CD4-positive, alpha-beta T cell treated with Interleukin-4 for 1 hour (primary cell): ENCODE measurements at regions not wholly inside any gene's neighbourhood (a gene's known extent, or its start where the extent isn't known, plus 50 kb on each side); places are given as distances from the start of the nearest gene placed in this dataset.
"Not testable (repeated sequence)": the region's sequence is repeated elsewhere in the genome, so short reads cannot be mapped to it uniquely, and the experiment has no call there.

Experiments
- DNase-seq, 2 donors: peaks; one replicate each; pipeline ENCODE4 v3.0.0-alpha.2; 2020 to 2022

DNA sequence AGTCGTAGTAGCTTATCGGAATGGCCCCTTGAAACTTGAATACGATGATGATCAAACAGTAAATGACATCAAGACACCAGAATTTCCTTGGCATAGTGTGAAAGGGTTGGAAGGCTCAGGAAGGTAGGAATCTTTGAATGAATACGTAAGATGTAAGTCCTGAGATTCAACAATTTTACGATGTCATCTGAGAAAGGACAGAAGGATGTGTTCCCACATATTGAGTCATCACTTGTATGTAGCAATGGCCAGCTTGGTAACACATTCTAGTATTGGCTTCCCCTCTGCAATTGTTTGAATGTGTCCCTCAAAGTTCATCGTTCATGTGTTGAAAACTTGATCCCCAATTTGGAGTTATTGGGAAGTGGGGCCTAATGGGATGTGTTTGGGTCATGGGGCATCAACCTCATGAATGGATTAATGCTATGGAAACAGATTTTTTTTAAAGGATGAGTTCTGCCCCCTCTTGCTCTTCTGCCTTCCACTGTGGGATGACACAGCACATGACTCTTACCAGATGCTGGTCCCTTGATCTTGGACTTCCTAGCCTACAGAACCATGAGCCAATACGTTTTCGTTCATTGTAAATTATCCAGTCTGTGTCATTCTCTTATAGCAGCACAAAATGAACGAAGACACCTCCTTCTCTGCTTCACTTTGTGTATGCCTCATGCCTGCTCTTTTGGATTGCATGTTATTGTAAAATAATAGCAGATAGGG, 284.6 kb downstream of the BCAT1 start:
- DNase-seq = no peak

GRCh38 chr12:24661657-24662096, 287.2 kb downstream of the BCAT1 start:
- DNase-seq = peak in 1 of 2 donors; percentile 55

GRCh38 chr12:24659016-24659415, 289.9 kb downstream of the BCAT1 start:
- no peak for DNase-seq

GRCh38 chr12:24654344-24654743, 294.6 kb downstream of the BCAT1 start:
- not testable (repeated sequence) for DNase-seq

DNA sequence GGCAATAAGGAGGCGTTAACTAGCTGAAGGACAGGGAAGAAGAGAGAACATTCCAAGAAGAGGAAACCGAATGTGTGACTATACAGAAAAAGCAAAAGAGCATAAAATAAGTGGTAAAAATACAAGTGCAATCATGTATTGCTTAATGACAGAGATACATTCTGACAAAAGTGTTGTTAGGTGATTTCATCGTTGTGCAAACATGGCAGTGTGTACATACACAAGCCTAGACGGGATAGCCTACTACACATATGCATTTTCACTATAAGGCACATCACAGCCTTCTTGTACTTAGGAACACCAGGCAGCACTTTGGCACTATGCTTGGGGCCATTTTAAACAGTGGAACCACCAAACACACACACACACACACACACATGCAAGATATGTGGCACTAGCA, 299.3 kb downstream of the BCAT1 start:
- no peak for DNase-seq

- no peak for DNase-seq
These were observed 299.7 kb downstream of the BCAT1 start for GRCh38 chr12:24649209-24649608.

DNA sequence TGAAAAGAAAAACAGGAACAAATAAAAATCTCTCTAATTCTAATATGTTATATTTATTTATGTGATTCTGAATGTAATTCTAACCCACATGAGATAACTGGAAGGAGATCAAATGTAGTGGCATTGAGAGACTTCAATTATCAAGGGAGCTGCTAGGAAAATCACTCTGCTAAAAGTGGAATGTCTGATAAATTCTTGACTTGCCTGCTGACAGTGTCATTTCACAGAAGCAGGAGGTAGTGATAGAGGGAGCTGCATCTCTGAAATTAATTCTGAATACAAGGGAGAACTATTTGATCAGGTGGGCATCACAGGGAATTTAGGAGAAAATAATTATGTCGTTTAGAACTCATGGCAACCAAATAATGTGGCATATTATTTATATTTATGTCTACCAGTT, 303.6 kb downstream of the BCAT1 start:
- DNase-seq = no peak

- no peak for DNase-seq
These were observed 305.5 kb downstream of the BCAT1 start for GRCh38 chr12:24643120-24644119.

GRCh38 chr12:24639641-24640040, 309.3 kb downstream of the BCAT1 start:
- DNase-seq = no peak

- DNase-seq = no peak
These were observed 316.4 kb downstream of the BCAT1 start for GRCh38 chr12:24632466-24632865.

GRCh38 chr12:24631676-24632426, 317.1 kb downstream of the BCAT1 start:
- DNase-seq = no peak

- DNase-seq = no peak
These were observed 318.0 kb downstream of the BCAT1 start for GRCh38 chr12:24630856-24631255.

DNA sequence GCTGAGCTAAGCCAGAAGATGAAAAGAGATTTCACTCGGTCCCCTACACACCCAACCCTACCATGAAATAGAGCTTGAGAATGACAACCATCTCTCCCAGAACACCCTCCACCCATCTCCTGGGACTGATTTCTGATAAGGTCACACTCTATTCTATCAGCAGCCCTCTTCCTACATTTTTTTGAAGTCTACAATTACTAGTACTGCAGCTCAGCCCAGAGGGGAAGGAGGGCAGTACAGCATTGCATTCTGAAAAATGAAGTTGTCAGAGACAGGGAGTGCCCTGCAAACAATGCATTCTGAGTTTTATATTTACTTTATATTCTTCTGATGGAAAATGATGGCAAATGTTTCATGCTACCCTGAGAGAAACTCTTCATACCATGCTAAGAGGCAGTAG, 318.5 kb downstream of the BCAT1 start:
- DNase-seq = no peak

DNA sequence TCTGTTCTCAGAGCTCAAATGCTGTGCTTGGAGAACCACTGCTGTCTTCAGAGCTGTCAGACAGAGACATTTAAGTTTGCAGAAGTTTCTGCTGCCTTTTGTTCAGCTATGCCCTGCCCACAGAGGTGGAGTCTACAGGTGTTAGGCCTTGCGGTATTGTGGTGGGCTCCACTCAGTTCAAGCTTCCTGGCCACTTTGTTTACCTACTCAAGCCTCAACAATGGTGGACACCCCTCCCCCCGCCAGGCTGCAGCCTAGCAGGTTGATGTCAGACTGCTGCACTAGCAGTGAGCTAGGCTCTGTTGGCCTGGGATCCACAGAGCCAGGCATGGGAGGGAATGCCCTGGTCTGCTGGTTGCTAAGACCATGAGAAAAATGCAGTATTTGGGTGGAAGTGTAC, 323.8 kb downstream of the BCAT1 start:
- no peak for DNase-seq

DNA sequence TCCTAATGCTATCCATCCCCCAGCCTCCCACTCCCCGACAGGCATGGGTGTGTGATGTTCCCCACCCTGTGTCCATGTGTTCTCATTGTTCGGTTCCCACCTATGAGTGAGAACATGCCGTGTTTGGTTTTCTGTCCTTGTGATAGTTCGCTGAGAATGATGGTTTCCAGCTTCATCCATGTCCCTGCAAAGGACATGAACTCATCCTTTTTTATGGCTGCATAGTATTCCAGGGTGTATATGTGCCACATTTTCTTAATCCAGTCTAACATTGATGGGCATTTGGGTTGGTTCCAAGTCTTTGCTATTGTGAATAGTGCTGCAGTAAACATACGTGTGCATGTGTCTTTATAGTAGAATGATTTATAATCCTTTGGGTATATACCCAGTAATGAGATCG, 328.9 kb downstream of the BCAT1 start:
- DNase-seq = not testable (repeated sequence)

- DNase-seq = no peak
These were observed 331.4 kb downstream of the BCAT1 start for GRCh38 chr12:24617471-24617870.

GRCh38 chr12:24615967-24616411, 332.9 kb downstream of the BCAT1 start:
- no peak for DNase-seq

DNA sequence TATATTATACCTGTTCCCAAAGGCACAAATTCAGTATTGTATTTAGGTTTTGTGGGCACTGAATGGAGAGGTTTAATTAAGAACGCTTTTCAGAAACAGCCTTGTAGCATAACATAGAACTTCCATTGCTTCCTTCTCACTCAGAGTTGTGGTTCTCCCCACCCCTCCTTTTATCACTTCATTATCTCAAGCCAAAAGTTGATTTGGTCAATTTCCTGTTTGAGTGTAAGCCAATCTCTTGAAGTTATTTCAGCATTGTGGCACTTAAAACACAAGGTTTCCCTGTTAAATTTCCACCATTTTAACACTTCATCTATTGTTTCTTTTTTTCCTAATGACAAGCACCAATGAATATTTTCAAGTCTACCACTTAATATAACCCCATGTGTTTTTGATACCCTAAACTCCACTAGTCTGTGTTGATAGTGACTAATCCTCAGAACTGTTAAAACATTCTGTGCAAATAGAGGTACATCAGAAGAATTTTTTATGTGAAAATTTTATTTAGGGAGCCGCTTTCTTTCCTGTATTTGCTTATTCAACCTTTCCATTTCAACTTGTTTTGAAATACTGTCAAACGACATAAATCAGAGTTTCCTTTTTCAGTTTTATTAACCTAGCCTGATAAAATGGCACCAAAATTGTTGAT, 340.1 kb downstream of the BCAT1 start:
- no peak for DNase-seq

- no peak for DNase-seq
These were observed 340.8 kb downstream of the BCAT1 start for GRCh38 chr12:24608108-24608507.

GRCh38 chr12:24605916-24606315, 343.0 kb downstream of the BCAT1 start:
- no peak for DNase-seq

DNA sequence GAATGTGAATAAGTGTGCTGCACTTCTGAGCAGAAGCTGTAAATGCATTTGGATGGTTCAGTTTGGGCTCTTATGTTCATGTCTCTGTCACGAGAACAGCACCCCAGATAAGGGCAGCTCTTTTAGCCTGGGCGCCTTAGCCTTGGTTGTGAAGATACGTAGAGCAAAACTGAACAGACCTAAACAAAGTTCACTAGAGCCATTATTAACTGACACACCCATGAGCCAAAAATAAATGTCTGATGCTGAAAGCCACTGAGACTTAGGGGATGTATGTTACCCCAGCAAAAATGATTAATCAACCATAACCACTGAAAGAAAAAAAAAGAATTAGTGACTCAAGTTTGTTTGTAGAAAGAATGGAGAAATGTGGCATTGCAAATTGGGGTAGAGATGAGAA, 343.4 kb downstream of the BCAT1 start:
- DNase-seq = no peak

DNA sequence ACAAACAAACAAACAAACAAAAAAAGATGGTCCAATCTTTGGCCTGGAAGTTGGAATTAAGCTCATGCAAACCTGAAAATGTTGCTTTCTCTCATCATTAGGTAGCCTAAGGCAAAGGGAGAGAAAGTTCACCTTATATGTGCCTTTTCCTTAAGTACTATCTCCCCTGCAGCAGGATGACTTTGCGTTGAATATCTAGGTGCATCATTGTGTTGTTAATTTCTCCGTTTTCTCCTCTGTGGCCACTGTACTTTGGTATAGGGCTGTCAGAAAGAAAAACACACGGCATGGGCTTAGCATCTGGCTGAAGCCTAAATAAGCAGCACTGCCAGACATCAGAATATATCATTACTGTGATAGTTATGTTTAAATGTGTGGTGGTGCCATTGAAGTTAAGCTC, 345.5 kb downstream of the BCAT1 start:
- DNase-seq = no peak

DNA sequence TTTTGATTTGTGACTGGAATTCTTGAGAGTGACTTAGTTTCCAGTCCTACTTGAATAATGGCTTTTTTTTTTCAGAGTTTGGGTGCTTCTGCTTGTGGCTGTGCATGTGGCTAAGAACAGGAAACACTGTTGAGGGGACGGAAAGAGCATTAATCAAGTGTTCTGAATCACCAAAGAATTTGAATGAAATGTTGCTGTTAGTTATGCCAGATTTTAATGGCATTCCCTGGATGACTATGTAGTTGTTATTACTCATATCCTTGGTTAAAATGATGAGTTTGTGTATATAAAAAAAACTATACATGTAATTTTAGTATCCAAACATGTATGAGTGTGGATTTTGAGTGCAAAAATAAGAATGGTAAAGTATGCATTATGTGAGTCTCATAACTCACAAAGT, 347.9 kb downstream of the BCAT1 start:
- DNase-seq = no peak
